NCI-H526 treated with DMSO at 0.1 percent for 48 hours (cell line): ENCODE measurements at regions not wholly inside any gene's neighbourhood (a gene's known extent, or its start where the extent isn't known, plus 50 kb on each side); places are given as distances from the start of the nearest gene placed in this dataset.

Experiments
- DNase-seq: peaks from one replicate; lab custom pipeline; 2025; lab: John Stamatoyannopoulos, UW

DNA sequence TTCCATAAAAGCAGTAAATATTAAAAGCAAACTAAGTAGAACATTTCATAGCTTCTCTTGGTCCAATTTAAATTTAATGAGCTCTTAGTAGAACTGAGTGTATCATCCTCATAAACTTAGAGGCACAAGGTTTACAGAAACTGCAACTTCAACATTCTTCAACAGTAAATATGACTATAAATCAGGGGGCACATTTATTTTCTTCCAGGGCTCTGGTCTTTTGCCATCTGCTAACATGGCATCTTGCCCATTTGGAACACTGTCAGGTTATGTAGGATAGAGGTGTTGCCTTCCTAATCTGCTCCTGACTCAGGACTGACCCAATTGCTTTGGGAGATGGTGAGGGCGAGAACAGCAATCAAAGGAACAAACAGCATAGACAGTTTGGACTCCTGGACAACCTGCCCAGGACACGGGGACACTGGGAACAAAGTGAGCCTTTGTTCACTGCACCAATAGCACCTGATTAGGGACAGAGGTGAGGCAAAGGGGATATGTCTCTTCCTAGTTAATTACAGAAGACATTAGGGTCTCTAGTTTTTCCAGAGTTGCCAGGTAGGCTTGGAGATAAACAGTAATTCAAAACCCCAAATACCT is 610.2 kb upstream of the ROBO2 start:
- DNase-seq: no peak

DNA sequence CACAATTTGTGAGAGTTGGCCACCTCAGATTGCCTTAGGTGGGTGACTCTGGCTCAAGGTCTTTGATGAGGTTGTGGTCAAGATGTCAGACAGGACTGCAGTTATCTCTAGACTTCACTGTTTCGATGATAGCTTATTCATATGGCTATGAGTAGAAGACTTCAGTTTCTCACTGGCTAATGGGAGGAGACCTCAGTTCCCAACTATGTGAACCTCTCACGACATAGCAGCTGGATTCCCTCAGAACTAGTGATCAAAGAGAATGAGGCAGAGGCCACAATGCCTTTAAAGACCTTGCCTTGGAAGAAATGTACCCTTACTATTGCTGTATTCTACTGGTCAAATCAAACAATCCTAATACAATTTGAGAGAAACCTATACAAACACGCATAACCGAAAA is 607.5 kb upstream of the ROBO2 start:
- DNase-seq: no peak

DNA sequence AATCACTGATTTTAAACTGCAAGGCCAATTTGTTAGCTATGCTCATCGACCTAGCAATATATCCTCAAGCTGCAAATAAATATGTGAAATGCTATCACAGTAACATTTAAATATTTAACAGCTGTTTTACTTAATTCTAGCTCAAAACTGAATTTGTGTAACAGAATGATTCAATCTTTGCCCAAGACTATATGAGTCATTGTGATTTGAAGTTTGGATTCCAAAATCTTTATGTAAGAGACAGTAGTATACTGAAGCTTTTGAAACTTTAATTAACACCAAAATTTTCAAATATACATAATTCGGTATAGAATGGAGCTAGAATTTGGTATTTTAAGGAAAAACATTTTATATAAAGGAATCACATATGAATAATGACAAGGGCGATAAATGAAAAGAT is 603.0 kb upstream of the ROBO2 start:
- DNase-seq: no peak

DNA sequence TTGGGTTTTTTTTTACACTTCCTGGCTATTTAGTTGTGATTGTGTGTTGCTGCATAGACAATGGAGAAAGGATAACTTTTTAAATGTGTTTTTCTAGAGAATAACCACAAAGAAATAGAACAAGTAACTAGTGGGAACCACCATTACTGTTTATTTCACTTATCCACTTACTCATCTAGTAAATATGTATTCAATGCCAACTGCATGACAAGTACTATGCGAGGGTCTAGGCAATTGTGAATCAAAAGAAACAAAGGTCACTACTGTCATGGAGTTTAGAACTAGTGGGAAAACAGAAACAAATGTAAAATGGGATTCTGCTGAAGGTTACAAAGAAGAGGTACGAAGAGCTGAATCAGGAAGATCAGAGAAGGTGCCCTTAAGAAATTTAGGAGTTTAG is 600.9 kb upstream of the ROBO2 start:
- no peak for DNase-seq

DNA sequence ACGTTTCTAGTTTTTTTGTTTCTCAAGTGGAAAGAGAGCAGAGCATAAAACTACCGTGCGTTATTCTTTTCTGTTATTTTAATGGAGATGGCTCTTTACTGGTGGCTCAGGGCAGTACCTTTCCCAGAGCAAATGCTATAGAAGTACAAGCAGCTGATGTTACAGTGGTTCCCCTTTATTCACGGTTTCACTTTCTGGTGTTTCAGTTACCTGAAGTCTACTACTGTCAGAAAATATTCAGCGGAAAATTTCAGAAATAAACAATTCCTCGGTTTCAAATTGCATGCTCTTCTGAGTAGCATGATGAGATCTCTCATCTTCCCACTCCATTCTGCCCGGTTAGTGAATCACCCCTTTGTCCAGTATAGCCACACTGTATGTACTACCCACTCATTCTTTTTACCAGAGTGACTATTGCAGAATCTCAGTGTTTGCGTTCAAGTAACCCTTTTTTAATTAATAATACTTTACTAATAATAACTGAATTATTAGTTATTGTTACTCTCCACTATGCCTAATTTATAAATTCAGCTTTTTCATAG is 597.5 kb upstream of the ROBO2 start:
- no peak for DNase-seq

DNA sequence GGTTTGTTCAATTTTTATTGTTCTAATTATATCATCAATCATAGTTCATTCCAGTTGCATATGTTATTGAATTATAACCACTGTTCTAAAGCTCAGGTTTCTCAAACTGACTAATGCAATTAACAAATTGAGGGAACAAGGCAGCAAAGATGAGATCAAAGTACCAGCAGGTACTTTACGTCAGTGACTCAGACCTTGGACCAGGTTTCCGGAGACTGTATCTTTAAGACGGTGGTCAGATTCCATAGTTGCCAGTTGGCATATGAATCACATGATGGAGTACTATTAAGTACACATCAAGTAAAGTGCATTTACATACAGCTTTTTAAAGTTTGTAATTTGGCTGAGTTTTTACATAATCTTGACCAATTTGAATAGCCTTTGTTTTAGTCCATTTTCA is 583.6 kb upstream of the ROBO2 start:
- DNase-seq: no peak

DNA sequence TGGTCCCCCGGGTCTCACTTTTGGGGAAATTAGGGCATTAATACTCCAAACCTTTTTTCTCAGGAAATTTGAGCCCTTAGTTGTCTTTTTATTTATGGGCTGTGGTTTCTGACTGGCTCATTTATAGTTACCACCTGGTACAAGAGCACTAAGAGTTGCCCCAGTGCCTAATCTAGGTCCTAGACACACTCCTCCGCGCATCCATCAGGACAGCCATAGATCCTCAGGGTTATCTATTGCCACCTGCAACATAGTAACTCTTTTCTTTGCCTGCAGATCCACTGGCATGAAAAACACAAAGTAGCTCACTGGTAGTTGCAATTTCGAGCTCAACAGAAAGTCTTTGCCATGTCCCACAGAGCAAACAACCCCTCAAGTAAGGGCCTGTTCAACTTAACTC is 576.4 kb upstream of the ROBO2 start:
- DNase-seq: no peak

DNA sequence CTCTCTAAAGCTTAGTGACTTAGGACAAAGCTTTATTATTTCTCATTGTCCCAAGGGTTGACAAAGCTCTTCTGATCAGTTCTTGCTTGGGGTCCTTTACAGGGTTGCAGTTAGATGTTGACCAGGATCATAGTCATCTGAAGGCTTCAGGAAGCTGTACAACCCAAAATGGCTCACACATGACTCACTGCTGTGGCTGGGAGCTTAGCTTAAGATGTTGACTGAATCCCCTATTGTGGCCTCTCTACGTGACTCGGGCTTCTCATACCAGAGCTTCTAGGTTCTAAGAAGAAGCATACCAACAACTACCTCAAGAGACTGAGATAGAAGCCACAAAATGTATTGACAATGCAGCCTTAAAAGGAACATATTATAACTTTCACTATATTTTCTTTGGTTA is 569.6 kb upstream of the ROBO2 start:
- no peak for DNase-seq

DNA sequence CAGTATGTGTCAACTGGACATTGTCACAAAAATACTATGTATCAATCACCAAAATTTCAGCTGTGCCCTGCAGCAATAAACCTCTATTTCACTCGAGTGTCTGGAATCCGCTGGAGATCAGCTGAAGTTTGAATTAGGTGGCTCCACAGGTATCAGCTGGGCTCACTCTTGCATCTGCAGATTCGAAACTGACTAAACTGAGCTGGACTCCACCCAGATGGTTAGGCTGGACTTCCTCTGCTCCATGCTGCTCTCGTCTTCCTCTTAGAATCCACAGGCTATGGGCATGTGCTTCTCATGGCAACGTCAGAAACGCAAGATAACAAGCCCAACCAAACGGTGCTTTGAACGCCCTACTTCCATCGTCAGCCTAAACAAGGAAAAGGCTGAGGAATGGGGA is 565.3 kb upstream of the ROBO2 start:
- no peak for DNase-seq

DNA sequence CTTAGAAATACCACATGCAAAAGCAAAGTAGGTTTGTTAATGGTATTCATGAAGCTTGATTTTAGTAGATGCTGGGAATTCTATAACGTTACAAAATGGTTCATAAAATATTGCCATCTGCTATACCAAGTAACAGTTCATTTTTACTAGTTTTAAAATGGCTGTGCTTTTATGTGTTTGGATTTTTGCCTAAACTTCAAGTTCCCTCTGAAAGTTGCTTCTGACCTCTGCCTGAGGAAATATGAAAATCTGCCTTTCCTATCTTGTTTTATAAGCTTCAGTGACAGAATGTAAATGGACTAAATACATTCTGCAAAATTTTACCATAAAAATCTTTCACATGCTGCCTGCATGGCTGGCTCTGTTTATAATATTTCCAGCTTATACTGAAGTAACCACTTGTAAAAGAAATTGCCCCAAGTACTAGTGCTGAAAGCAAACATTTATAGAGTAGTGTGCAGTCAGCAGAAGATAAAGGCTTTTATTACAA is 560.7 kb upstream of the ROBO2 start:
- DNase-seq: no peak

DNA sequence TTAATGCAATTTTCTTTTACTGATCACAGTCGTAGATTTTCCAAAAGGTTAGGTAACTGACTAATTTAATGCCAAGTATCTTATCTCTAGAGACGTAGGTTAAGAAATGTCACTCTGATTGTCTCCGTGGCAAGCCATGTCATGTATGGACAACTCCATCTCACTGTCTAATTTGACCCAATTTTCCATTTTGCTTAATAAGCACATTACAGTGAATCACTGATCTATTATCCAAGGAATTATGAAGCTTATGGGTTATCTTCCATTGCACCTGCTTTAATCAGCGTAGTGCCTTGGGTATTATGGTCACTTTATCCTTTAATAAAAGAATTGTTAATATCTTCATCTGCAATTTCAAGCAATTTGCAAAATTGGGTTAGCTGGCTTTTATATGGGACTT is 557.4 kb upstream of the ROBO2 start:
- no peak for DNase-seq

DNA sequence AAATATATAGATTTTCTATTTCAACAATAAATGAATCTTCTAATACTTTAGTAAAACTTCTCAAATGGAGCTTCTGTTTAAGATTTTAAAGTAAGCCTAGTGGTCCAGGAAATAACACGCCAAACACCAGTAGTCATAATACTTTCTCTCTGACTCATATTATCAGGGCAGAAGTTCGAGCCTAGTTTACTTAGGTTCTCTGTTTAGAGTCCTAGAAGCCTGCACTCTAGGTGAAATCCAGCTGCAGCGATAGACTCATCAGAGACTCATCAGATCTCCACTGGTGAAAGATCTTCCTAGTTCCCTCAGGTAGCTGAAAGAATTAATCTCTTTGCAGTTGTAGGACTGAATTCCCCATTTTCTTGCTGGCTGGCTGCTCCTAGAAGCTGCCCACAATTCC is 552.5 kb upstream of the ROBO2 start:
- DNase-seq: no peak

DNA sequence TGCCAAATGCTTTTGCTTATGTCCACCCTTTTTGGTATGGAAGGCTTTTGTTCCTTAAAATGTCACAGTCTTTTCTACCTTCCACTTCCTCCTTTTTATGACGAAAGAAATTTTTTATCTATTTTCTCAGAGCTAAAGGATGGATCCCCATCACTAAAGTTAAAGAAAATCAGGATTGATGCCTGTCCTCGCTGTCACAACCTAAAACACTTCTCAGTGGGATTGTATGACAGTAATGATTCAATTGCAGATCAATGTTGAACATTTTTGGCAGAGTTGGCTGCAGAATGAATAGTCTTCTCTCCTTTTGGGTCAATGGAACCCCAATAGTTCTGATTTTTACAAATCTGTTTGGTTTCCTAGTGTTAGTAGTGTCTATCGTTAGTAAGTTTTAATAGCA is 549.8 kb upstream of the ROBO2 start:
- DNase-seq: no peak

DNA sequence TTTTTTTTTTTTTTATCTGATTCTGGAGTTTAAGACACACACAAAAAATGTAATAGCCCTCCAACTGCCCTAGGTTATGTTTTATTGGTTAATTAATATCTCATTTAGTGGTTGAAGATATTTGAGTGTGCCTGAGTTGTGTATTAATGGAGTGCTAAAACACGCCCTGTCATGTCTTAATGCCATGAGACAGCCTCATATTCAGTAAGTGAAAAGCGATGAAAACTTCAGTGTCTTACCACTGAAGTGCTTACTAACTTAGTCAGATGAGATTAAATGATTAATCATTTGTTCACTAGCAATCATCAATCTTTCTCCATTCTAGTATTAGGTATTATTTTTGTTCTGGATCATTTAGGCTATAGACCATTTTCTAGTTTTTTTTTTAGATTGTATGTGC is 544.7 kb upstream of the ROBO2 start:
- no peak for DNase-seq

DNA sequence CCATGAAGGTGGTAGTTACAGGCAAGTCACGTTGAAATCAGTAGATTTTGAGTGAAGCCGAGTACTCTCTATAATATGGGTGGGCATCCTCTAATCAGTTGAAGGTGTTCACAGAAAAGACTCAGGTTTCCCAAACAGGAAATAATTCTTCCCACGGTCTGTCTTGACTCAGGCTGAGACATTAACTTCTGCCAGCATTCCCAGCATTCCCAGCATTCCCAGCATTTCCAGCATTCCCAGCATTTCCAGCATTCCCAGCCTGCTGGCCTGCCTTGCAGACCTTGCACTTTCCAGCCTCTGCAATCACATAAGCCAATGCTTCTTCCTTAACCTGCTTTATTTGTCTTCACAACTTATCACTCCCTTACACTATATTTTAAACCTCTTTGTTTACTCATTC is 542.3 kb upstream of the ROBO2 start:
- DNase-seq: no peak

DNA sequence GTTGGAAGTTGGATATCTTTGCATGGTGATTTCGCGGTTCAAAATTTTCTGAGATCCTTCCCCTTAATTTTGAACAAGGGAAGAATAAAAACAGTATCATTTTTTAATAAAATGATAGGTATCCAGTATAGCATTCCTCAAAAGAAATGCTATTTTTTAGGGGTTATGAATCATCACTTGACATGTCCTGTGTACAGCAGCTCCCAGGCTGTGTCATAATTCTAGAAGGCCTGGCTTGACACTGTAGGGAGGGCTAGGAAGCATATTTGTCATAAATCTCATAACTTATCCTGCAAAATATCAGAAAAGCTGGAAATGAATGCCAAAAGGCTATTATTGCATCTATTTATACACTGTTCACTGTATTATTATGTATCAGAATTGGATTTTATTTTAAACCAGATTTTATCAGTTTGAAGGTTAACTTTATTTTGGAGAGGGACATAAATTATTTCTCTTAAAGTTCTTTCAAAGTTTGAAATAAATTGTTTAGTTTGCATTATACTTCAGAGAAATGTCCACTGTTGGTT is 539.1 kb upstream of the ROBO2 start:
- no peak for DNase-seq

DNA sequence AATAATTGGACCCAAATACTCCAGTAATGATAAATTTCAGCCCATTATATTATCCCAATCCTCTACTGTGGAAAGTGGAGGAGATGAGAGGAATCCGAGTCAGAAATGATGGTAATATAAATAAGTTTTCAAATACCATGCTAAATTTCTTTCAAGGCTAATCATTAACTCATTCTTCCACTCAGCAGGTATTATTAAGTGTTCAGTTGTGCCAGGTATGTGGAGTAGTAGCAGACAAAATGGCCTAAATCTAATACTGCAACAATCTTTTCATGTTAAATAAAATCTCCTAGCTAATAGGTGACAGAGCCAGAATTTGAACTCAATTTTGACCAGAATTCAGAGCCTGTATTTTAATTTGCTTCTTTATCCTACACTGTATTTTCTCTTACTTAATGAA is 538.6 kb upstream of the ROBO2 start:
- no peak for DNase-seq

DNA sequence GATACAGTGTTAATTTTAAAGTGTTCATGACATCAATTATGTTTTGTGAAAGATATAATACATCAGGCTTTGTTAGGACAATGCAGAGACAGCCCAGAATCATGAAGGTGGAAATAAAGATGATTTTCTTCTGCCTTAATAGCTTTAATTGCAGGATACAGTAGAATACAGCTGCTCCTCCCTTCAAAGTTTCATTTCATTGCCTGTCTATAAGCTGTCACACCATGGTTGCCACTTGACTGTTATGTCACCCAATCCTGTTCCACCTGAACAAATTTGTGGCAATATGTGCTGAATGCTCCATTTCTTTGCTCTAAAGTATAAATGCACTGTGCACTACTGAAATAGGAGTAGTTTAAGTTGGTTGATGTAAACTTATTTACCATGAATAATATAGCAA is 537.8 kb upstream of the ROBO2 start:
- no peak for DNase-seq

DNA sequence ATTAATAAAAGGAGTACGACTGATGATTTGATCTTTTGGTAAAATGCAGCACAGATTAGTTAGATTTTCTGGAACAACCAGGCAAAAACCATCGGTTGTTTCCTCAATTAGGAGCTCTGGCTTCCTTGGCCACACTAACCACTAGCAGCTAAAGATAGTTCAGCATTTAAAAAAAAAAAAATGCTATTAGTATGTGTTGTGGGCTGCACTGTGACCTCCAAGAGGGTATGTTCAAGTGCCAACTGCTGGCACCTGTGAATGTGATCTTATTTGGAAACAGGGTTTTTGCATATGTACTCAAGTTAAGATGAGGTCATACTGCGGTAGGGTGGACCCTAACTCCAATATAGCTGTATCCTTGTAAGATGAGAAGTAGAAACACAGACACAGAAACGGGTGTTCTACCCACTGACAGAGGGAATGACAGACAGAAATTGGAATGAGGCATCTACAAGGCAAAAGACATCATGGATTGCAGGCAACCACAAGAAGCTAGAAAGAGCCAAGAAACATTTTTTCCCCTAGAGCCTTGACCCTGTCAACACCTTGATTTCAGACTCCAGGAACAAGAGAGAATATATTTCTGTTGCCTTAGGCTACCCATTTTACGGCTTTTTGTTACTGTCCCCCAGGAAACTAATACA is 534.6 kb upstream of the ROBO2 start:
- no peak for DNase-seq

DNA sequence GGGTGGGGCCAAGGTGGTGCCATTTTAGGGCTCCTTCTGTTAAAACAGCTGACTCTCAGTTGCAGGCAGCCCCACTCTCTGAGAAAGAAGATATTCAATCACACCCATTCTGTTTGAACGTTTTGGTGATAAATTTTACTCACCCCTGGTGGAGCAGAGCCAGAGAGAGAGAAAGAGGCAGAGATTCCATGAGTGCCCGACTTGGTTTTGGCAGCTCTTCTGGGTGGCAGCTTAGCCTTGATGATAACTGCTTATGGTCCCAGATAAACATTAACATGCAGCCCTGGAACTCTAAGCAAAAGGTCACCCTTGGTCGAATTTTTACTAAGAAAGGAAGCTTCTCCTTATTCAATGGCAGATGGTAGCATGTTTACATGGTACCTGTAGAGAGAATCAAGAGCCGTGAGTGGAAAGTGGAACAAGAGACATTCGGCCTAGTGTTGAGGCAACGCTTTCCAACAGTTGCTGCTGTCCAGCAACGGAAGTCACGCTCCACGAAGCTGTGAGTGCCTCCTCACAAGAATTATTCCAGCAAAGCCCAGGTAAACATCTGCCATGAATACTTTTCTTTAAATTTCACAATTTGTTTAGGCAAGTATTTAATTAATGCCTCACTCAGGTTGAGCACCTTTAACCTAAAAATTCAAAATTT is 530.6 kb upstream of the ROBO2 start:
- DNase-seq: no peak

DNA sequence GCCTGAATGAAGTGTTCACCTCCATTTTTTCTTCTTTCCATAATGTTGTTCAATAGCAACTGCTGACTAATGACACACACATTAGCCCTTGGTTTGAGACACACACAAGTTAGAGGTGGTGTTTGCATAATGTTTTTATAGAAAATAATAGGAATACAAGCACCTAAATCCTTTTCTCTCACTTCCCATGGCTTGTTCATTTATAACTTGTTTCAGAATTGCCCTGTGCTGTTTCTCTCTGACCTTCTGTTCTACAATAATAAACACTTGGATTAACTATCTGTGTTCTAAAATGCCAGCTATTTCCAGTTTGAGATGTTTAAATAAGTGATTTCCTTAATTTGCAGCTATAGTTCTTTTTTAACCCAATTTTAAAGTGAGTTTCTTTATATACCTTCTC is 525.1 kb upstream of the ROBO2 start:
- no peak for DNase-seq

DNA sequence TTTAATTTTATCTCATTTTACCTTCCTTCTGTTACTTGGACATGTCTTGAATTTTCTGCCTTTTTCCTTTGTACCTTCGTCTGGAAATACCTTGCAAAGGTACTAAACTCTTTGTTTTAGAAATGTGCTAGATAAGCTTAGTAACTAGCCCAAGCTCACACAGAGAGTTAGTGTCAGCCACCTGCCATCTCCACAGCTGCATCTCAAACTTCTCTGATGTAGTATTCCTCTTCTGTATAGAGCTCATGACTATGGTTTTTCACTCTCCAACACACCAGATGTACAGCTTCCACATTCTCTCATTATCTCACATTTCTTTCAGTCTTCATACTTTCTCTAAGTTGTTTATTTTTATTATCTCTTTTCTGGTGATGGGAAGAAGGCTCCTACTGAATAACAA is 516.6 kb upstream of the ROBO2 start:
- no peak for DNase-seq

DNA sequence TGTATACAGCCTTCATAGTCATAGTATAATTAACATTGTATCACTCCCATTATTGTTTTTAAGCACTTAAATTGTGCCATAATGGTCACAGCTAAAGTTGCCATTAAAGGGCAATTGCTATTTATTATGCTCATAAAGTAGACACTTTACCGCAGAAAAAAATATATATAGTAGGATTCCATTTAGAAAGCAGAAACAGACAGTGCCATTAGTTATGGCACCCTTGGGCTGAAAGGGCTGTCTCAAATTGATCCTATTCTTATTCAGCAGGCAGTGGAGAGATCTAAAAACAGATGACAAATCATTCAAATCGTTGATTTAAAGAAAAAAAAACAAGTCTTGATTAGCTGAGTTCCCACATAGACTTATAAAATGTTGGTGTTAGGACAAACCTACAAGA is 514.2 kb upstream of the ROBO2 start:
- no peak for DNase-seq
